ENCODE measurements at regions not wholly inside any gene's neighbourhood (a gene's known extent, or its start where the extent isn't known, plus 50 kb on each side); places are given as distances from the start of the nearest gene placed in this dataset.

- Histone ChIP-seq H3K36me3 (ENCODE audit: control insufficient read depth in 4 of 4, insufficient read depth in 4 of 4, low read length in 3 of 4) (no peaks in the 10 kb centered on the region), H3K4me3 (ENCODE audit: control insufficient read depth in 1 of 7, extremely low read depth in 1 of 7, insufficient read depth in 4 of 7, low read depth in 2 of 7, low read length in 6 of 7) (no peak overlapping the region), H3K9me3 (ENCODE audit: control extremely low read depth in 1 of 5, control insufficient read depth in 4 of 5, insufficient read depth in 2 of 5, low read depth in 1 of 5, low read length in 4 of 5) (peaks cover 0 to 2% (median 0%) of the 10 kb centered on the region in 5 experiments), H3K27ac (ENCODE audit: insufficient read depth in 1 of 2, low read depth in 1 of 2, low read length in 2 of 2, poor library complexity in 1 of 2, severe bottlenecking in 2 of 2) (no peak overlapping the region), H3K4me1 (ENCODE audit: control extremely low read depth in 1 of 4, control insufficient read depth in 4 of 4, insufficient read depth in 4 of 4, low read length in 3 of 4) (no peaks in the 10 kb centered on the region), H3K27me3 (replicated peaks in 2 of 5; ENCODE audit: control insufficient read depth in 4 of 5, insufficient read depth in 5 of 5, low read length in 4 of 5) (no peaks in the 10 kb centered on the region)
- CTCF ChIA-PET: no interaction called here
- 0% methylated on average over 1 of the region's 3 CpGs for WGBS (ENCODE audit: insufficient coverage)
- POLR2A ChIA-PET: no interaction called here
- DNase-seq: no peak
These were observed 366.8 kb upstream of the CCDC179 start for GRCh38 chr11:23227078-23227445.

- Histone ChIP-seq H3K27me3 (replicated peaks in 2 of 5; ENCODE audit: control insufficient read depth in 4 of 5, insufficient read depth in 5 of 5, low read length in 4 of 5) (no peaks in the 10 kb centered on the region), H3K36me3 (ENCODE audit: control insufficient read depth in 4 of 4, insufficient read depth in 4 of 4, low read length in 3 of 4) (no peaks in the 10 kb centered on the region), H3K27ac (ENCODE audit: insufficient read depth in 1 of 2, low read depth in 1 of 2, low read length in 2 of 2, poor library complexity in 1 of 2, severe bottlenecking in 2 of 2) (no peak overlapping the region), H3K4me1 (ENCODE audit: control extremely low read depth in 1 of 4, control insufficient read depth in 4 of 4, insufficient read depth in 4 of 4, low read length in 3 of 4) (no peaks in the 10 kb centered on the region), H3K4me3 (ENCODE audit: control insufficient read depth in 1 of 7, extremely low read depth in 1 of 7, insufficient read depth in 4 of 7, low read depth in 2 of 7, low read length in 6 of 7) (no peak overlapping the region), H3K9me3 (ENCODE audit: control extremely low read depth in 1 of 5, control insufficient read depth in 4 of 5, insufficient read depth in 2 of 5, low read depth in 1 of 5, low read length in 4 of 5) (peaks cover 0 to 2% (median 0%) of the 10 kb centered on the region in 5 experiments)
- CTCF ChIA-PET: no interaction called here
- DNase-seq: no peak
- POLR2A ChIA-PET: no interaction called here
These were observed 372.4 kb upstream of the CCDC179 start for GRCh38 chr11:23232652-23233051.

GRCh38 chr11:23233075-23233474 is 372.8 kb upstream of the CCDC179 start:
- Histone ChIP-seq H3K27me3 (replicated peaks in 2 of 5; ENCODE audit: control insufficient read depth in 4 of 5, insufficient read depth in 5 of 5, low read length in 4 of 5) (no peaks in the 10 kb centered on the region), H3K9me3 (ENCODE audit: control extremely low read depth in 1 of 5, control insufficient read depth in 4 of 5, insufficient read depth in 2 of 5, low read depth in 1 of 5, low read length in 4 of 5) (peaks cover 0 to 2% (median 0%) of the 10 kb centered on the region in 5 experiments), H3K4me1 (ENCODE audit: control extremely low read depth in 1 of 4, control insufficient read depth in 4 of 4, insufficient read depth in 4 of 4, low read length in 3 of 4) (no peaks in the 10 kb centered on the region), H3K36me3 (ENCODE audit: control insufficient read depth in 4 of 4, insufficient read depth in 4 of 4, low read length in 3 of 4) (no peaks in the 10 kb centered on the region), H3K4me3 (ENCODE audit: control insufficient read depth in 1 of 7, extremely low read depth in 1 of 7, insufficient read depth in 4 of 7, low read depth in 2 of 7, low read length in 6 of 7) (no peak overlapping the region), H3K27ac (ENCODE audit: insufficient read depth in 1 of 2, low read depth in 1 of 2, low read length in 2 of 2, poor library complexity in 1 of 2, severe bottlenecking in 2 of 2) (no peak overlapping the region)
- ChIA-PET POLR2A (no interaction called here), CTCF (no interaction called here)
- no CpG with 5 or more reads among the region's 3 CpGs for WGBS (ENCODE audit: insufficient coverage)
- DNase-seq: no peak

GRCh38 chr11:23236826-23237555 is 376.7 kb upstream of the CCDC179 start:
- H3K4me3 ChIP-seq (ENCODE audit: control insufficient read depth in 1 of 7, extremely low read depth in 1 of 7, insufficient read depth in 4 of 7, low read depth in 2 of 7, low read length in 6 of 7): no peak overlapping the region
- ChIA-PET POLR2A (interaction anchor here (0.5 kb wide), 1 partner anchor 105 kb away, joined by 3 read pairs; no protein-coding TSS in a partner anchor), CTCF (no interaction called here)
- no peaks in the 10 kb centered on the region for H3K9me3 ChIP-seq (ENCODE audit: control extremely low read depth in 1 of 5, control insufficient read depth in 4 of 5, insufficient read depth in 2 of 5, low read depth in 1 of 5, low read length in 4 of 5)
- no peaks in the 10 kb centered on the region for H3K4me1 ChIP-seq (ENCODE audit: control extremely low read depth in 1 of 4, control insufficient read depth in 4 of 4, insufficient read depth in 4 of 4, low read length in 3 of 4)
- H3K36me3 ChIP-seq (ENCODE audit: control insufficient read depth in 4 of 4, insufficient read depth in 4 of 4, low read length in 3 of 4): no peaks in the 10 kb centered on the region
- no peak for DNase-seq
- no peaks in the 10 kb centered on the region for H3K27me3 ChIP-seq (replicated peaks in 2 of 5; ENCODE audit: control insufficient read depth in 4 of 5, insufficient read depth in 5 of 5, low read length in 4 of 5)
- H3K27ac ChIP-seq (ENCODE audit: insufficient read depth in 1 of 2, low read depth in 1 of 2, low read length in 2 of 2, poor library complexity in 1 of 2, severe bottlenecking in 2 of 2): no peak overlapping the region
- WGBS (ENCODE audit: insufficient coverage): no CpG with 5 or more reads among the region's 2 CpGs

- Histone ChIP-seq H3K27me3 (replicated peaks in 2 of 5; ENCODE audit: control insufficient read depth in 4 of 5, insufficient read depth in 5 of 5, low read length in 4 of 5) (no peaks in the 10 kb centered on the region), H3K4me1 (ENCODE audit: control extremely low read depth in 1 of 4, control insufficient read depth in 4 of 4, insufficient read depth in 4 of 4, low read length in 3 of 4) (no peaks in the 10 kb centered on the region), H3K36me3 (ENCODE audit: control insufficient read depth in 4 of 4, insufficient read depth in 4 of 4, low read length in 3 of 4) (no peaks in the 10 kb centered on the region), H3K9me3 (ENCODE audit: control extremely low read depth in 1 of 5, control insufficient read depth in 4 of 5, insufficient read depth in 2 of 5, low read depth in 1 of 5, low read length in 4 of 5) (no peaks in the 10 kb centered on the region), H3K4me3 (ENCODE audit: control insufficient read depth in 1 of 7, extremely low read depth in 1 of 7, insufficient read depth in 4 of 7, low read depth in 2 of 7, low read length in 6 of 7) (no peak overlapping the region), H3K27ac (ENCODE audit: insufficient read depth in 1 of 2, low read depth in 1 of 2, low read length in 2 of 2, poor library complexity in 1 of 2, severe bottlenecking in 2 of 2) (no peak overlapping the region)
- ChIA-PET CTCF (no interaction called here), POLR2A (no interaction called here)
- no peak for DNase-seq
- no CpG with 5 or more reads among the region's 1 CpG for WGBS (ENCODE audit: insufficient coverage)
These were observed 392.2 kb upstream of the CCDC179 start for GRCh38 chr11:23252426-23252825.

GRCh38 chr11:23257088-23257487 is 396.8 kb upstream of the CCDC179 start:
- DNase-seq: no peak
- POLR2A ChIA-PET: no interaction called here
- no peaks in the 10 kb centered on the region for H3K36me3 ChIP-seq (ENCODE audit: control insufficient read depth in 4 of 4, insufficient read depth in 4 of 4, low read length in 3 of 4)
- no peaks in the 10 kb centered on the region for H3K4me1 ChIP-seq (ENCODE audit: control extremely low read depth in 1 of 4, control insufficient read depth in 4 of 4, insufficient read depth in 4 of 4, low read length in 3 of 4)
- H3K27ac ChIP-seq (ENCODE audit: insufficient read depth in 1 of 2, low read depth in 1 of 2, low read length in 2 of 2, poor library complexity in 1 of 2, severe bottlenecking in 2 of 2): no peak overlapping the region
- no peaks in the 10 kb centered on the region for H3K27me3 ChIP-seq (replicated peaks in 2 of 5; ENCODE audit: control insufficient read depth in 4 of 5, insufficient read depth in 5 of 5, low read length in 4 of 5)
- CTCF ChIA-PET: no interaction called here
- peaks cover 0 to 2% (median 0%) of the 10 kb centered on the region in 5 experiments for H3K9me3 ChIP-seq (ENCODE audit: control extremely low read depth in 1 of 5, control insufficient read depth in 4 of 5, insufficient read depth in 2 of 5, low read depth in 1 of 5, low read length in 4 of 5)
- H3K4me3 ChIP-seq (ENCODE audit: control insufficient read depth in 1 of 7, extremely low read depth in 1 of 7, insufficient read depth in 4 of 7, low read depth in 2 of 7, low read length in 6 of 7): no peak overlapping the region

- Histone ChIP-seq H3K27me3 (replicated peaks in 2 of 5; ENCODE audit: control insufficient read depth in 4 of 5, insufficient read depth in 5 of 5, low read length in 4 of 5) (no peaks in the 10 kb centered on the region), H3K4me1 (ENCODE audit: control extremely low read depth in 1 of 4, control insufficient read depth in 4 of 4, insufficient read depth in 4 of 4, low read length in 3 of 4) (no peaks in the 10 kb centered on the region), H3K4me3 (ENCODE audit: control insufficient read depth in 1 of 7, extremely low read depth in 1 of 7, insufficient read depth in 4 of 7, low read depth in 2 of 7, low read length in 6 of 7) (no peak overlapping the region), H3K36me3 (ENCODE audit: control insufficient read depth in 4 of 4, insufficient read depth in 4 of 4, low read length in 3 of 4) (no peaks in the 10 kb centered on the region), H3K9me3 (ENCODE audit: control extremely low read depth in 1 of 5, control insufficient read depth in 4 of 5, insufficient read depth in 2 of 5, low read depth in 1 of 5, low read length in 4 of 5) (peaks cover 0 to 2% (median 0%) of the 10 kb centered on the region in 5 experiments), H3K27ac (ENCODE audit: insufficient read depth in 1 of 2, low read depth in 1 of 2, low read length in 2 of 2, poor library complexity in 1 of 2, severe bottlenecking in 2 of 2) (no peak overlapping the region)
- ChIA-PET POLR2A (no interaction called here), CTCF (no interaction called here)
- DNase-seq: no peak
These were observed 397.3 kb upstream of the CCDC179 start for GRCh38 chr11:23257556-23257955.
